Hepatic stellate cell (primary cell): ENCODE measurements at regions not wholly inside any gene's neighbourhood (a gene's known extent, or its start where the extent isn't known, plus 50 kb on each side); places are given as distances from the start of the nearest gene placed in this dataset.

Source experiments
- DNase-seq: peaks from one replicate; pipeline ENCODE4 v3.0.0; 2011; ENCODE audit warnings: low spot score

DNA sequence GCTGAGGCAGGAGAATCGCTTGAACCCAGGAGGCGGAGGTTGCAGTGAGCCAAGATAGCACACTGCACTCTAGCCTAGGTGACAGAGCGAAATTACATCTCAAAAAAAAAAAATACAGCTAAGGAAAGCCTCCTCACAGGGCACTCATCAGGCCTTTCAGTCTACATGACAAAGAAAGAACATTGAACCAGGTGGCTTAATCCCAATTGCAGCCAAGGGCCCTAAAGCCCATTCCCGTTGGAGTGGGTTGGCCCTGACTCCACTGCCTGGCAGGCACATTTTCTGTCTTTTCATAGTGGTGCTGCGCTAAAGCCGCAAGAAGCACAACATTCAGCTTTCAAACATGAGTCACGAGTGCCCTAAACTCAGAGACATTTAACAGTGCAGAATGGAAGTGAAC is 372.5 kb downstream of the RNF144A start:
- no peak for DNase-seq

DNA sequence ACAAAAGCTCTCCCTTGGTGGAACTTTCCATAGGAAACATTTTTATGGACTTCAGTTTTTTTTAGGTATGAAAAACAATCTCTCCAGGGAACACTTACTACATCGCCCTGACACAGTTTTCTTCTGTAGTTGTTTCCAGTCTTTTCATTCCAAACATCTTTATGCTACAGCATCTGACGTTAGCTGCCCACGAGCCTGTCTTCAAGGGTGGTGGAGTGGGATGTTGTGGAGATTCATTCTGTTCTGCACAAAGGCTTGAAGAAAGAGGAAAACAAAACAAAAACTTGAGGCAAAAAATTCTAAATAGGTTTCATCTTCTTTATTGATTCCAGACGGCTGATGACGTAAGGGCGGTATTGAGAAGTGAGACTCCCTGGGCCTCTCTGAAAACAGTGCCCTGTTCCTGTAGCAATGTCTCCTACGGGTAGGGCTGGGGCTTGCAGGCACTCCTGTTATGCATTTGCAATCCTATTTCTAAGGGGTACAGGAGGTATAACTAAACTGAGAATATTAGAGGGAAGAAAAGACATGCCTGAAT is 375.0 kb downstream of the RNF144A start:
- no peak for DNase-seq

DNA sequence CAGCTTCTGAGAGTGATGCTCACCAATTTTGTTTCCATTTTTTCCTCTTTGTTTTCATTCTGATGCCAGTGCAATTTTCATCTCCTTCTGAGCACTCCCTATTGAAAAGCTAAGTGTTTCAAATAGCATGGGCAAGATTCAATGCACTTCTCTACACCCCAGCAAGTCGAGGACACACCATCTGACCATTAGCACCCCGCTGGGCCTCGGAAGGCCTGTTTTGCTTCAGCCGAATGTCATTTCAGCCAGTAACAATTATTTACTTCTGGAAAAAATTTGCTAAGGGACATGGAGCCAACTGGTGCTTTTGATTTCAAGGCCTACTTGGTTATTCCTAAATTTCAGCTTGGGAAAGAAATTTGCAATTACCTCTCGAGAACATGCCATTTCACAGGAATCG is 392.4 kb downstream of the RNF144A start:
- DNase-seq: no peak

DNA sequence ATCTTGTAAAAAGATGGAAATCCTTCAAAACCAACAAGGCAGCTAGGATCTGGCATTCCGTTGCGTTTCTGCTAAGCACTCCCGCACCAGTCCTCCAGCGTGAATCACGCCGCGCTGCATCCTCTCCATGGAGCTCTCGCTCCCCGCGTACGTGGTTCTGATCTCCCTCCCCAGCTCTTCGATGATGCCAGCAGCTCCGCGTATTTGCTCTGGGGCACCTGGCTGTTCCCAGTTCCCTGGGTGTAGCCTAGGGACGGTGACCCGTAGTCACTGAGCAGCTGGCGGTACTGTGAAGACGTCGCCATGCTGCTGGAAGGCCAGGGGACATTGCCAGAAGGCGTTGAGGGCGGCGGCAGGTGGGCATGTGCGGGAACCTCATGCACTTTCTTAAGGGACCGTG is 407.5 kb downstream of the RNF144A start:
- DNase-seq: no peak

DNA sequence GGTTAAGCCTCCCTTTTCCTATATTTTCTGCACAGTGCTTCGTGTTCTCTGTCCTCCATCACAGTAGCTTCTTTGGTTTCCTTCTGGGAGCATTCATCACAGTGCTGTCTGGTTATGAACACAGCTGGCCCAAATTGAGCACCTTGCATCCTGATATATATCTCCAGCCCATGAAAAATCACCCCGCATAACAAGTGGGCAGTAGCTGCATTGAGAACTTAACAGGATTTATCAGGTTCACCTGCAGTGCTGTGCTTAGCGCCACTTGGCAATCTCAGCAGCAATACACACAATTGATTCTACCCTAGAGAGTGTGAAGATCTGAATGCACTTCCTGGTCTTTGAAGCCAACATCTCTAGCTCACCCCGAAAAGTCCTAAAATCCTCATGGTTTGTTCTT is 408.0 kb downstream of the RNF144A start:
- DNase-seq: no peak

DNA sequence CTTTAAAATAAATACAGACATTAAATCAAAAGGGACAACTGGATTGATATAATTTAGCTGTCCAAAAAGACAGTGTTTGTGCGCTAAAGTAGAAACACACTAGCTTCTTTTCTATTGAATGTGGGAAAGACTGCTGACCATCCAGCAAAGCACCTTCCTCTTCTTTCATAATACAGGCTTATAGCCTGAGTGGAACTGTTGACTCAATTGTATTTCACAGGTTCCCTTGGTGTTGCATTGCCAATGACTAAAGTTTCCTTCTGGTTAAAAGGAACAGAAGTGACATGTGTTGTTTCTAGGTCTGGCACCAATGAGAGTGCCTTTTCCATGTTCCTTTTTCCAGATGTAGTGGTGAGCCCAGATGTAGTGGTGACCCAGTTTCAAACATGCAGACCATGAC is 412.3 kb downstream of the RNF144A start:
- no peak for DNase-seq

DNA sequence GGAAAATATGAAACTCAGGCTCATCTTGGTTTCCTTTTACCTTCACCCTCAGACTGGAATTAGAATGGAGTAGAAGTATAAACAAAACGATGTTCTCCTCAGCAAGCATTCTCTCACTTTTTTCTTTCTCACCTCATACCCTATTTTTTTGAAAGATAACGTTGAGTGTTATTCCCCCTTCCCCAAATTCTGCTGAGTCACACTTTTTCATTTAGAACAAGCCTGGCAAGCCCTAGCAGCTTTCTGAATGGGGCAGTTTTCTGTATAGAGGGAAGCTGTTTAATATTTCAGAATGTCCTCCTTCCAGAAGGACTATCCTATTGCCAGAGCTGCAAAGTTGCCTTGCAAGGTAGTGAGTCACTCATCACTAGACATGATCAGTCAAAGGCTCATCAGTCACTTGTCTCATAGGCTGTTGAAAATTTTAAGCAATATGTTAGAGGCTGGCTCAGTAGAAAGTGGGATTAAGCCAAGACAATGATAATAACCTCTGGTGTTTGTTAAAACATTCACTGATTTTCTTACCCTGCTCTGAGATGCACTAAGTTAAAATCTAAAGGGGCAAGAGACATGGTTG is 416.1 kb downstream of the RNF144A start:
- no peak for DNase-seq

DNA sequence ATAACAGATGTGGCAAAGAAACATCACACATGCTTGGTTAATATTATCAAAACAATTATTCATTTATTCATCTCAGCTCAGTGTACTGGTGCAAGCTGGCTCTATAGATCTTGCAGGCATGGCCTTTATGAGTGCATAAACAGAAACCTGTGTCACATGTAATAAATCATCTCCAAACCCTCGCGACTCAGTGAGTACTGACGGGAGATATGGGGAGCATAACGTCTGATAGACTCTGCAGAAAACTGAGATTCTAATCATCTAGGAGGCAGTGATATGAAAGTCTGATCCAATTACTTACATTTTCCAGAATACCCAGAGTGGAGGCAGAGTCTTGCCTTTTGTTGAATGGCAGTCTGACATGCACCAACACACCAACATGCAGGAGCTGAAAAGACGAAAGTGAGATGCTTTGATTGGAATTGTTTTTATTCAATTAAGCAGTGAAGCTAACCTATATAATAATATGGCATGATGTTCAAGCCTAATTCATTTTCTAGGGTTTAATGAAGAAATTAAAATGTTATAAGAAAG is 416.8 kb downstream of the RNF144A start:
- DNase-seq: no peak

DNA sequence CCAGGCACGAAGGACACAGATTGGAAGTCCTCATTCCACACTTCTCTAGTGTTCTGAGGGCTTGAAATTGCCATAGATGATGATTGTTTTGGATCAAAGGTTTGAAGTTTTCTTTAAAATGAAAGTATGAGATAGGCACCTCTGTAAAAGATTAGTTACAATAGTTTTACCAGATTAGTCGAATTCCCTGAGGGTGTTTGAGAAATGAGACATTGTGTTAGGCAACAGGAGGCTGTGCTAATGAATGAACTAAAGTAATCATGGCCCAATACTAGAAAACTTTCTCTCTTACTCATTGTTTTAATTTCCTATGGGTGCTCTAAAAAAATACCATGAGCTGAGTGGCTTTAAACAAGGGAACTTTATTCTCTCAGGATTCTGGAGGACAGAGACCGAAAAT is 421.7 kb downstream of the RNF144A start:
- no peak for DNase-seq

DNA sequence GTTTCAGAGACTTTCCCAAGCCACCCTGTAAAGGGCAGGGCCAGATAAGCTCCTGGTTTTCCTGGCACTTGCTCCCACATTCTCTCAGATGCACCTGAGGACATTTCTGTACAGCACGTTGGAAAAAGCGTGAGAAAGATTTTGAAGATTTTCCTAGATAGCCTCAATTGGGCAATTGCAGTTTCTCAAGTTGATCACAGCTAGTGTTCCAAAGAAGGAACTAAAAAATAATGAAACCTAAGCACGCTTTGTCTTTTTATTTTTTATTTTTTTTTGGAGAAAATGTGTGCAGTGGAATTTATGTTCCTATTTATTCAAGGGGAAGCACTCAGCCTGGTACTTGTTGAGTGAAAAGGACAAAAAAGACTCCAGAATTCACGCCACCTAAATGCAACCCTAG is 429.1 kb downstream of the RNF144A start:
- DNase-seq: no peak

DNA sequence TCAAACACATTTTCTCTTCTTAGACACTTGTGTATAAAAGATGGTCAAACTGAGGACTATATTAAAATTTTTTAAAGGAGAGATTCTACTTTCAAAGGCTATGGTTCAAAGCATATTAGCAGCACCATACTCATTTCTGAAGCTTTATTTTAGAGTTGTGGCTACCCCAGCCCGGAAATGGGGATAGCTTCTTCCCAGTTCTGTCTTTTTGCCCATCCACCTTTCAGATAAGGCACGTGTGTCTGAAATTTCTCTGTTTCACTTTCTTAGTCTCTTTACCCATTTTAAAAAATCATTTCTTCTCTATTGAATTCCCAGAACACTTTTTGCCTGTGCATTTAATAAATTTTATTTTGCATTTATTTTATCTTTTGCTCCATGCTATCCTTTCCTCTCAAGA is 431.5 kb downstream of the RNF144A start:
- DNase-seq: no peak

DNA sequence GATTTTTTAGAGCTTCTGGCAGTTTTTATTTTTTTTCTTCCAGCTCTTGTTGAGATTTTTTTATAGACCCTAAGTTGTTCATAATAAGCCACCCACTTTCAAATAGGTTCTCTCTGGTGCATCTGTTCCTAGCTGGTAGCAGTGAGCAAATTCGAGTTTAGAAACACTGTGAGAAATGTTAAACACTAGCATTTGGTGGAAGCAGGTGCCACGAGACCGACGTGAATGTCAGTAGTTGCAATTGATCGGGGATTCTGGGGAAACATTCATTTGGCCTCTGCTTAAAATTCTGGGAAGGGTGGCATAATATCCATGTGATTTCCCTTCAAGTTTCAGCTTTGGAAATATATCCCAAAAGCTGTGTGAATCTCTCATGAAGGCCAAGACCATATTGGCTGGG is 435.0 kb downstream of the RNF144A start:
- no peak for DNase-seq

DNA sequence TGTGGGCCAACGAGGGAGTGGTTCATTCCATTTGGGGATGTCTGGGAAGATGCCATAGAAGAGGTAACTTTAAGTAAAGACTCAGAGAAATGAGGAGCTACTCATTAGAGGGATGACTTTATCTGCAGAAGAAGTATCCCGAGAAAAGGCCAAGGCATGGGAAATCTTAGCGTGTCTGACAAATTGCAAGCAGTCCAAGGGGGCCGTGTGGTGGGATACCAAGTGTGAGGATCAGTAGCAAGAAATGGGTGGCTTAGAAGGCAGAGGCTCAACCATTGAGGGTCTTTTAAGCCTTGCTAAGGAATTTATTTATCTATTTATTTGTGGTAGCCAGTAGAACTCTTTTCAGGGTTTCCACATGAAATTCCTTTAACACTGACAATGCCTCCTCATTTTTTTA is 436.4 kb downstream of the RNF144A start:
- DNase-seq: no peak

DNA sequence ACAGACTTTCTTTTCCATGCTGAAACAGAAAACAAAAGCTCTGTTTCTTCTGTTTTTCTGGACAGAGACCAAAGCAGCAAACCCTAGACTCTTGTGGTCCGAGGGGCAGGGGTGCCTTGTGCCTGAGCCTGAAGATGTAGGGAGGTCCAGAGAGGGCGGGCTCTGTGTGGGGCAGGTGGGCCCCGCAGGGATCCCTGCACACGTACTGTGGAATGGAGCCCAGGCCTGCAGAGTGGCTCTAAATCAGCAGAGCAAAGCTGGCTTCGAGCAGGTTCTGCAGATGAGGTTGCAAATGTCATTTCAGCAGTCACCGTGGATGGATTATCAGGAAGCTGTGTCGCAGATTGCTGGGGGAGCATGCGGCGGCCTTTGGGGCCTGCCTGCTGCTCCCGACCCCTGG is 438.6 kb downstream of the RNF144A start:
- no peak for DNase-seq

DNA sequence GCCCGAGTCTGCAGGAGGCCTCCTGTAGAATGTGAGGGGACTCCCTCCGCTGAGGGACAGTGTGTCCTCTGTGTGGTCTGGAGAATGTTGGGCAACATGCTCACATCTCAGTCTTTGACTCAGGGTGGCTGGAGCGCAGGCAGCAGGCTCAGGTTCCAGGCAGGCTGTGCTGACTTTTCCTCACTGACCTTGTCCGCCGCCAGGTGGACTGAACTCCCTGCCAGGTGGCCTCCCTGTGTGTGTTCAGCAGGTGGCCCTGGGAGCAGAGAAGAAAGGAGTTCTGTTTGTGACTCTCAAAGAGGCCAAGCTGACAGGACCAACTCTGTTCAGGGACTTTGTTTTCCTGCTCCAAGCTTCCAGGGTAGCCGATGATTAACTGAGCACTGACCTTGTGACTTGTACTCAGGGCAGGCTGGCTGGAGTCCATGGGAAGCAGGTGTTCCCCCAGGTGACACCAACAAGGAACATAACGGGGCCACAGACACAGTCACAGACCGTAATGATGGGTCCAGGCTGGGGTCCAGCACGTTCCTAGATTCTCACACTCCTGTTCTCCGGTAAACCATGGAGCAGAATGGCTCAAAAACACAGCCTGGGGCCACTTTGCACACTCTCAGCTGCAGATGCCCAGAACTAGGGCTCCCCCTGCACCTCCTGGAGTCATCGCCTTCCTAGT is 439.8 kb downstream of the RNF144A start:
- no peak for DNase-seq

DNA sequence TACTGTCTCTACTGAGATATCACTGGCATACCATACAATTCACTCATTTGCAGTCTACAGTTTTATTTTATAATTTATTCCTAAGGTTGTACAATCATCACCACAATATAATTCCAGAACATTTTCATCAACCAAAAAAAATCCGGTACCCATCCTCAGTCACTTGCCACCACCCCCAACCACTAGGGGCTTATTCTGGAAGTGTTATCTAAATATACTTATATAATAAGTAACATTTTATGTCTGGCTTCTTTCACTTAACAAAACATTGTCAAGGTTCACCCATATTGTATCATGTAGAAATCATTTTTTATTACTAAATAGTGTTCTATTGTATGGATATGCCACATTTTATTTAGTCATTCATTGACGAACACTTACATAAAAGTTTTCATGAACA is 440.8 kb downstream of the RNF144A start:
- DNase-seq: no peak

DNA sequence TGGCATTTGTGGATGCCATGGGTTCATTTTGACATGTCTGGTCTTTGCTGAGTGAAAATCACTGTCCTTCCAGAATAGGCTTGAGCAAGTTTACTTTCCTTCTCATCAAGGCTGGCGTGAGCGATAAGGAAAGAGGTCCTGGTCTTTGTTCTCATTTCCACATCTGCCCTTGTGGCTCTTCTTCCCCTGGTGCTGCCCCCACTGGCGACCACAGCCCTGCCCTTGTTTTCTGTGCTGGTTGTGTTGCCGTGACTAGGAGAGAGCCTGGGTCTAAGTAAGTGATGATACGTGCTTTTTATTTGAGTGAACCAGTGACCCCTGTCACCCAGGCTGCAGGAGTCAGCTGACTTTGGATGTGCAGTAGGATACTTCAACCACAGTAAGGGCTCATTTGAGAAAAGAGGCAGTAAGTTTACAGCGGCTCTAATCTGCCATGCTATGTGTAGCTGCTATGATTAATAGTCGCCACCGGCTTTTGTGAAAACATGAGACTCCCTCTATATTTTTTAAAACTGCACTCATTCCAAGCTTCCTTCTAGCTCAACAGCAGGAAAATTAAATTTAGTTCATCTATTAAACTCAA is 441.7 kb downstream of the RNF144A start:
- no peak for DNase-seq

DNA sequence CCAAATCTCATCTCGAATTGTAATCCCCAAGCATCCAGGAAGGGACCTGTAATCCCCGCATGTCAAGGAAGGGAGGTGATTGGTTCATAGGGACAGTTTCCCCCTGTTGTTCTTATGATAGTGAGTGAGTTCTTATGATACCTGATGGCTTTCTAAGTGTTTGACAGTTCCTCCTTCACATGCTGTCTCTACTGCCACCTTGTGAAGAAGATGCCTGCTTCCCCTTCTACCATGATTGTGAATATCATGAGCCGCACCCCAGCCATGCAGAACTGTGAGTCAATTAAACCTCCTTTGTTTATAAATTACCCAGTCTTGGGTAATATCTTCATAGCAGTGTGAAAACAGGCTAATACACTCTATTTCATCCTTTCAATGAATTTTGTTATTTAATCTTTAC is 446.7 kb downstream of the RNF144A start:
- no peak for DNase-seq

DNA sequence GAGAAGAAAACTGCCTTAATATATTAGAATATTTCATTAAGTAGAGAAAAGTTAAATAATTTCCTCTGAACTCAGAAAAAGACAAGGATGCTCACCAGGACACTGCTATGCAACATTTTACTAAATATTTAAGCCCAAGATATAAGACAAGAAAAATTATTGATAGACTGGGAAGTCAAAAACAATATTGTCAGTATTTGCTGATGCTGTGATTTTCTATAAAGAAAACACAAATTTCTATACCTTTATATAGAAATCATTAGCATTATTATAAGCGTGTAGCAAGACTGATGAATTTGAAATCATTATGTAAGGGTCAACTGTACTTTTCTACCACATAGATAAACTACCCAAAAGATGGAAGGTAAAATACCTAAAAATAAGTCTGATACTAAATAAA is 451.0 kb downstream of the RNF144A start:
- DNase-seq: no peak

DNA sequence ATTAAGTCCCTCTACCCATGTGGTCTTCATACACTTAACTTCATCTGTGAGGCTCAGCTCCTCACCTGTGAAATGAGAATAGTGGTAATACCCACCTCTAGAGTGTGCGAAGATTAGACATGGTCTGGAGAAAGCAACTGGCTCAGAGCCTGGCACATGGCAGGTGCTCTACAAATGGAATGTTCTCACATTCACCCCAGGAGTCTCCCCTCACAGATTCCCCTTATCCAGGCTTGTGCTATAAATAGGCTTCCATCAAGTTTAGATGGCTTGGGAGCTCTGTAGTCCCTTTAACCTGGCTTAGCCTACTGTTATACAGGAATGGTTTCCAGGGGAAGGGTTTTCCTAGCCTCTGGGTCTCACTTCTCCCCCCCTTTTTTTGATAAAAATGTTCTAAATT is 455.9 kb downstream of the RNF144A start:
- no peak for DNase-seq

DNA sequence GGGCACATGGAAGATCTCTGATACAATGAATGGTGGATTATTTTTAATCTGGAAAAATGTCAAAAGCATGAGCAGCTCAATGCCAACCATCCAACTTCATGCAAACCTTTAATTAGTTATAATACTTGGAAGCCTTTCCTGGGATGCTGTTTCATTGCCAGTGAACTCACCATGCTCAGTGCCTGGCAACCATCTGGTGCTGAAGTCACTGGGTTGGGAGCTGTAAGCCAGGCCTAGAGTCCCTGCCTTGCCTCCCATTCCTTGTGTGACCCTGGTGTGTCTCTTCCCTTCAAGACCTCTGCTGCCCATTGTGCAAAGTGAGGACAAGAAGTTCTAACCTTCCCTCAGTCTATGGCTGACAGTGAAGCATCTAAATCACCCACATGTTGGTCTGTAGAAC is 458.7 kb downstream of the RNF144A start:
- no peak for DNase-seq

DNA sequence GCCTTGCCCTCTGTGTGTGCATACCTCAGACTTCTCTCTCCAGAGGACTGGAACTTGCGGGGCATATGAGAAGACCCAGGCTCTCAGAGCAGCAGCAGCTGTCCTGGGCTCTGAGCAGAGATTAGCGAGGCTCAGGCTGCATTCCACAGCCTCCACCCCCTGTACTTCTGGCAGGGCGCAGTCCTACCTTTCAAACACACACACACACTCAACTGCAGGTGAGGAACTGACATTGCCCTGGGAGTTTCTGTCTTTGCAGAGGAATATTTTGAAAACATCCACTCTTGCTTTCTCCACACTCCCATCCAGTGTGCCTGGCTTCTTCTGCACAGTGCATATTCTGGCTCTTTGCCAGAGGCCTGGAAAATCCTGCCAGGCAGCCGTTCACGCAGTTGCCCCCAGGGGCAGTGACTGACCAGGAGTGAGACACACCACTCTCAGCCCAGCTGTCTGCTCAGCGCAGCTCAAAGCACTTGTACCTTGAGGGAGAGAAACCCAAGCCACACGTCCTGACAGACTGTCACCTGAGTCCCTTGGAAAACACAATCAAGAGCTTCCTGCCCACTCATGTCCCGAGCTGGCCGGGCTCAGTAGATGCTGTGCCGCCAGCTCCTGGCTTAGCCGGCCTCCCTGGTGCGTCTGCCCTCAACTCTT is 460.8 kb downstream of the RNF144A start:
- DNase-seq: no peak

DNA sequence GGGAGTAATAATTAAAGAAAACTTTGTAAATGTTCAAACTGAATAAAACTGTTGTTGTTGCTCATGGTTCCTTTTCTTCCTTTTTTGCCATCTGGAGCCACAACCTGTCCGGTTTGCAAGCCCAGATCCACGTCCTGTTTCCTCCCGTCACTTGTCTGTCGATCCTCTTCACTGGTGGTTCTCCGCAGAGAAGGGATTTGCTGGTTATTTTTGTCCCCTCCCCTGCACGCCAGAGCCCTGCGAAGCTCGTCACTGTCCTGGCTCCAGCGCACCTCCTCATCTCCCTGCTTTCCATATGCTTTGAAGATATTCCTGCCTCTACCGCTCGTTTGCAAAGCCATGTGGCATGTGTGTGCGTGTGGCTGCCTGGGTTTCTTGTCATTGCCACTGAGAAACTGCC is 461.4 kb downstream of the RNF144A start:
- DNase-seq: no peak
